Suppressor macrophage treated with lipopolysaccharide for 1 hour (primary cell): ENCODE measurements at regions not wholly inside any gene's neighbourhood (a gene's known extent, or its start where the extent isn't known, plus 50 kb on each side); places are given as distances from the start of the nearest gene placed in this dataset.

Experiments used
- DNase-seq, 3 donors: peaks; one replicate each; pipeline ENCODE4 v3.0.0-alpha.2; 2020 to 2022

GRCh38 chr22:49027368-49027670 is 800.4 kb downstream of the BRD1 start:
- no peak for DNase-seq

- DNase-seq = no peak
Observed at GRCh38 chr22:49026494-49027367, 800.9 kb downstream of the BRD1 start.

- no peak for DNase-seq
Observed at GRCh38 chr22:49025791-49026493, 801.7 kb downstream of the BRD1 start.

- no peak for DNase-seq
Observed at GRCh38 chr22:49024775-49025440, 802.8 kb downstream of the BRD1 start.

GRCh38 chr22:49023879-49024774 is 803.5 kb downstream of the BRD1 start:
- no peak for DNase-seq

GRCh38 chr22:49023161-49023878 is 804.4 kb downstream of the BRD1 start:
- DNase-seq = no peak

GRCh38 chr22:49022816-49023160 is 804.9 kb downstream of the BRD1 start:
- DNase-seq = no peak

GRCh38 chr22:49021926-49022815 is 805.5 kb downstream of the BRD1 start:
- DNase-seq = no peak

GRCh38 chr22:49021131-49021925 is 806.3 kb downstream of the BRD1 start:
- DNase-seq = no peak

- DNase-seq = no peak
Observed at GRCh38 chr22:49019737-49020713, 807.6 kb downstream of the BRD1 start.

GRCh38 chr22:49018601-49019000 is 809.1 kb downstream of the BRD1 start:
- DNase-seq = no peak

- DNase-seq = no peak
Observed at GRCh38 chr22:49017482-49018329, 810.0 kb downstream of the BRD1 start.

- no peak for DNase-seq
Observed at GRCh38 chr22:49016909-49017481, 810.7 kb downstream of the BRD1 start.

- no peak for DNase-seq
Observed at GRCh38 chr22:49015993-49016908, 811.4 kb downstream of the BRD1 start.

GRCh38 chr22:49015459-49015858 is 812.2 kb downstream of the BRD1 start:
- DNase-seq = no peak
